ENCODE measurements at regions not wholly inside any gene's neighbourhood (a gene's known extent, or its start where the extent isn't known, plus 50 kb on each side); places are given as distances from the start of the nearest gene placed in this dataset.

DNA sequence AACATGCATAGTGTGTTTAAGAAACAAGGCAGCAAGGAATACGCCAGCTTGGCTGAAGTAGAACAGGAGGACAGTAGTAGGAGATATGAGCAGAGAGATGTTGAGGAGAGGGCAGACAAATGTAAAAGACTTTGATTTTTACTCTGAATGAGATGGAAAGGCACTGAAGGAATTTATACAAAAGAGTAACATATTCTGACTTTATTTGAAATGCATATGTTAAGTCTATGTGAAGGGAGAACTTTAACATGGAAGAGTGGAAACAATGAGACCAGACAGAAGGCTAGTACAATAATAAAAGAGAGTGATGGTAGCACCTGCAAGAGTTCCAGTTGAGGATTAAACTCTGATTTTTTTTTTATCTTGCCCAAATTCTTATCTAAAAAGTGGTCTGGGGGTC lies 176.2 kb upstream of the CENPE start:
- in situ Hi-C loops (cut with MboI; ENCODE audit: low pct_unique_long_range_greater_than_20kb, low sequenced_read_pairs, unreplicated experiment) = no loop called here
- DNase-seq (ENCODE audit: low spot score) = no peak
- TF ChIP-seq, protein P1, sequence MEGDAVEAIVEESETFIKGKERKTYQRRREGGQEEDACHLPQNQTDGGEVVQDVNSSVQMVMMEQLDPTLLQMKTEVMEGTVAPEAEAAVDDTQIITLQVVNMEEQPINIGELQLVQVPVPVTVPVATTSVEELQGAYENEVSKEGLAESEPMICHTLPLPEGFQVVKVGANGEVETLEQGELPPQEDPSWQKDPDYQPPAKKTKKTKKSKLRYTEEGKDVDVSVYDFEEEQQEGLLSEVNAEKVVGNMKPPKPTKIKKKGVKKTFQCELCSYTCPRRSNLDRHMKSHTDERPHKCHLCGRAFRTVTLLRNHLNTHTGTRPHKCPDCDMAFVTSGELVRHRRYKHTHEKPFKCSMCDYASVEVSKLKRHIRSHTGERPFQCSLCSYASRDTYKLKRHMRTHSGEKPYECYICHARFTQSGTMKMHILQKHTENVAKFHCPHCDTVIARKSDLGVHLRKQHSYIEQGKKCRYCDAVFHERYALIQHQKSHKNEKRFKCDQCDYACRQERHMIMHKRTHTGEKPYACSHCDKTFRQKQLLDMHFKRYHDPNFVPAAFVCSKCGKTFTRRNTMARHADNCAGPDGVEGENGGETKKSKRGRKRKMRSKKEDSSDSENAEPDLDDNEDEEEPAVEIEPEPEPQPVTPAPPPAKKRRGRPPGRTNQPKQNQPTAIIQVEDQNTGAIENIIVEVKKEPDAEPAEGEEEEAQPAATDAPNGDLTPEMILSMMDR (IDR thresholded peaks at IDR 0.05; ENCODE audit: extremely low read depth, insufficient read depth, missing control alignments) = no peak

DNA sequence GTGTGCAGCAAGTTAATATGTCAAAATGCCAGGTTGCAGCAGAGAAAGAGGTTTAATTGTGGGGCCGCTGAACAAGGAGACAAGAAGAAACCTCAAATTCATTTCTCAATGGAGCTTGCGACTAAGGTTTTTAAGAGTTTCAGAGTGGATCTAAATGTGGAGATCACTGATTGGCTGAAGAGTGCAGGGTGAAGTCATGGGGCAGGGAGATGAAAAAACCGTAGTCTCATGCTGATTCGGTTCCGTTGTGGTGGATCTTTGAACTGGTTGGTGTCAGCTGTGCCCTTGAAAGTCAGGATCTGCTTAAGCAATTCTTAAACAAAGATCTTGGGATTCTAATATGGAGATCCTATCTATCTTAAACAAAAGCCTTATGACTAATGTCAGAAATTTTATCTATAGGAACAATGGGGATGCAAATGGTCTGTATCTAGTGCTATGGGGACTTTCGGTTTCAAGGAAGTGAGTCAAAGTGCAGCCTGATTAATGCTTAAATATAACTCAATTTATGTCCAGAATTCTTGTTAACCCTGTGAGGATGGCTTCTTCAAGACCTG lies 173.9 kb upstream of the CENPE start:
- no peak for DNase-seq (ENCODE audit: low spot score)
- in situ Hi-C loops (cut with MboI; ENCODE audit: low pct_unique_long_range_greater_than_20kb, low sequenced_read_pairs, unreplicated experiment) = no loop called here
- TF ChIP-seq, protein P1 (IDR thresholded peaks at IDR 0.05; ENCODE audit: extremely low read depth, insufficient read depth, missing control alignments) = no peak

DNA sequence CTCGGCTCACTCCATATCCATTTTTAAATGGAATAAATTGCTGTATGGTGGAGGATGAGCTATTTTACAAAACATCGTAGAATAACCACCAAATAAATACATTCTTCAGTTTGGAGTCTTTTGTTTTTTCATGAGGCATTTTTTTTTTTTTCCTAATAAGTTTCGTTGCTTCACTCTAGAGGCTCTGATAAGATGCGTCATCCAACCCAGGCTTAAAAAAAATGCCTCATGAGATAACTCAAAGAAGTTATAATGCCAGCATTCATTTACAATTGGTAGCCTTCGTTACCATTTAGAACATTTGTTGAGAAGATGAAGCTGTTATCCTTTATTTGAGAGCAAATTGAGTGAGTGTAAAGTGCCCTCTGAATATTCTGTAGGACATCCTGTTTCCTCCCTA lies 172.2 kb upstream of the CENPE start:
- no peak for DNase-seq (ENCODE audit: low spot score)
- TF ChIP-seq, protein P1 (IDR thresholded peaks at IDR 0.05; ENCODE audit: extremely low read depth, insufficient read depth, missing control alignments) = no peak
- in situ Hi-C loops (cut with MboI; ENCODE audit: low pct_unique_long_range_greater_than_20kb, low sequenced_read_pairs, unreplicated experiment) = no loop called here

DNA sequence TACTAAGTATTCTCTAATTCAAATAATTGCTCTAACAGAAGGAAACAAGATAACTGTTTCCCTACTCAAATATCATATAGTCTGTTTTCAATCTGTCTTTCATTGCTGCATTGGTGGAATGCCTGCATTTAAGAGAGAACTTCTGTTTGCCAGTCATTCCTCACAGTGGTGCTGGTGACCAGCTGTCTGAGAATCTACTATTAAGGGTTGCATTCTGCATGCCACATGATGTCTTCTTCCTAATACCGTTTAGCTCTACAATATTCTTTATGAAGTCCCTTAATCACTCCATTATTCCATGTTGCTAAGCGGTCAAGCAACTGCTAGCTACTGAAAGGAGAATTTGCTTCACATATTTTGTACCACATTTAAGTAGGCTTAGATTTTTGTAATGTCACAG lies 167.1 kb upstream of the CENPE start:
- no peak for DNase-seq (ENCODE audit: low spot score)
- in situ Hi-C loops (cut with MboI; ENCODE audit: low pct_unique_long_range_greater_than_20kb, low sequenced_read_pairs, unreplicated experiment) = no loop called here
- TF ChIP-seq, protein P1 (IDR thresholded peaks at IDR 0.05; ENCODE audit: extremely low read depth, insufficient read depth, missing control alignments) = no peak

DNA sequence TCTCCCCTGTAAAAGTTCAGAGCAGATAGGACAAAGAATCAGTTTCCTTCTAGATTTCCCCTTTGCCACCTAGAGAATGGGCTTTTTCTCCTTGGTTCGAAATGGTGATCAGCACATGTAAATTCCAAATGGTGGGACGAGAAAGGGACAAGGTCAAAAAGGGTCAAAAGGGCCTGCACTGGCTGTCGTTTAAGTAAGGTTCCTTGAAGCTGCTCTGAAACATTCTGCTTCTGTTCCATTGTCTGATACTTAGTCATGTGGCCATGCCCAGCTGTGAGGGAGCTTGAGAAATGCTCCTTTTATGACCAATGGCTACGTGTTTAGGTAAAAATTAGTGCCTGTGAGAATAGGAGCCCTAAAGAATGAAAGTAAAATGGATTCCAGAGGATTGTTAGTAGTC lies 165.9 kb upstream of the CENPE start:
- DNase-seq (ENCODE audit: low spot score) = no peak
- in situ Hi-C loops (cut with MboI; ENCODE audit: low pct_unique_long_range_greater_than_20kb, low sequenced_read_pairs, unreplicated experiment) = no loop called here
- TF ChIP-seq, protein P1 (IDR thresholded peaks at IDR 0.05; ENCODE audit: extremely low read depth, insufficient read depth, missing control alignments) = no peak

DNA sequence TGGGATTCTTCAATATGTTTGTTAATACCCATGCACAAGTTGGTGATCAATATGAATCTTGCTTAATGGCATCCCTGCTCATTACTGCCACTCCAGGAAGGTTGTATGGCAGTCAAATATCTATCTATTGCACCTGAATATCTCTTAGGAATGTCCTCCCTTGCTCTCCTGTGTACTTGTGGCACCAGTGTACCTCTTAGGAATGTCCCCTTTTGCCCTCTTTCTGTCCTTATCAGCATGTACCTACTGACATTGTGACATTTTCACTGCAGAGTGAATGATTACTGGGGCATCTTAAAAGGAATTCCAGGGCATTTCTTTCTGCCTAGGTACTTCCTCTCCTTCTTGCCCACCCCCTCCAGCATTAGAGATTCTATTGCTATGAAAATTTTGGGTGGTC lies 163.8 kb upstream of the CENPE start:
- in situ Hi-C loops (cut with MboI; ENCODE audit: low pct_unique_long_range_greater_than_20kb, low sequenced_read_pairs, unreplicated experiment) = no loop called here
- TF ChIP-seq, protein P1 (IDR thresholded peaks at IDR 0.05; ENCODE audit: extremely low read depth, insufficient read depth, missing control alignments) = no peak
- no peak for DNase-seq (ENCODE audit: low spot score)

DNA sequence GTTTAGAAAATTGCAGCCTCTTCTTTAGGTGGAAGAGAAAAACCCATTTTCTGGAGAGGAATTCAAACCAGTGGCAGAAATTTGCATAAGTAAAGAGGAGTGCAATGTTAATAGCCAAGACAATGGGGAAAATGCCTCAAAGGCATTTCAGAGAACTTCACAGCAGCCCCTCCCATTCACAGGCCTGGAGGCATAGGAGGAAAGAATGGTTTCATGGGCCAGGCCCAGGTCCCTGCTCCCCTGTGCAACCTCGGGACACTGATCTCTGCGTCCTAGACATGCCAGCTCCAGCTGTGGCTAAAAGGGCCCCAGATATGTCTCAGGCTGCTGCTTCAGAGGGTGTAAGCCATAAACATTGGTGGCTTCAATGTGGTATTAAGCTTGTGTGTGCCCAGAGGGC lies 161.8 kb upstream of the CENPE start:
- in situ Hi-C loops (cut with MboI; ENCODE audit: low pct_unique_long_range_greater_than_20kb, low sequenced_read_pairs, unreplicated experiment) = no loop called here
- no peak for DNase-seq (ENCODE audit: low spot score)
- TF ChIP-seq, protein P1 (IDR thresholded peaks at IDR 0.05; ENCODE audit: extremely low read depth, insufficient read depth, missing control alignments) = no peak
